SK-N-MC (cell line): ENCODE measurements at regions not wholly inside any gene's neighbourhood (a gene's known extent, or its start where the extent isn't known, plus 50 kb on each side); places are given as distances from the start of the nearest gene placed in this dataset.

Source experiments
- DNase-seq: peaks from one replicate; pipeline ENCODE4 v3.0.0-alpha.2; 2011; ENCODE audit warnings: low read depth, low spot score
- H3K27ac ChIP-seq: fragments of 200-600 bp; sonication (generic); 2 replicates; pipeline ENCODE4 v1.5.1; 2016; ENCODE audit warnings: mixed run types
- H3K36me3 ChIP-seq: fragments of 200-600 bp; sonication (generic); 2 replicates; pipeline ENCODE4 v1.6.1; 2017; ENCODE audit warnings: antibody characterized with exemption, low read length, mixed read lengths; ENCODE audit not compliant: insufficient read depth
- H3K4me3 ChIP-seq: fragments of 200-600 bp; sonication (generic); 2 replicates; pipeline ENCODE4 v1.5.1; 2016
- H3K9ac ChIP-seq: fragments of 200-600 bp; sonication (generic); 2 replicates; pipeline ENCODE4 v1.8.0; 2017; ENCODE audit warnings: mixed run types, mixed read lengths; ENCODE audit not compliant: insufficient read length
- H3K9me3 ChIP-seq: fragments of 200-600 bp; sonication (generic); 2 replicates; pipeline ENCODE4 v1.6.1; 2017; ENCODE audit warnings: low read depth, mild to moderate bottlenecking, antibody characterized with exemption, low read length, moderate library complexity, mixed read lengths
- EZH2 ChIP-seq: fragments of 200-600 bp; sonication (generic); IDR thresholded peaks from one replicate; pipeline ENCODE4 v1.6.1; 2017; ENCODE audit warnings: antibody characterized with exemption
- FOXP2 ChIP-seq: optimal IDR thresholded peaks from 2 replicates; pipeline ENCODE3; 2011; ENCODE audit warnings: mild to moderate bottlenecking, moderate library complexity; ENCODE audit not compliant: insufficient read depth; ENCODE audit errors: extremely low read length, control extremely low read depth
- POLR2AphosphoS5 ChIP-seq: IDR thresholded peaks from 2 replicates; pipeline ENCODE4 v1.6.1; 2012; ENCODE audit warnings: mild to moderate bottlenecking, low read depth, low read length, borderline replicate concordance

GRCh38 chr18:59048048-59048363 is 91.7 kb upstream of the SEC11C start:
- H3K36me3 ChIP-seq: no peaks in the 10 kb centered on the region
- TF ChIP-seq FOXP2 (no peak), POLR2AphosphoS5 (no peak)
- no peak overlapping the region for H3K4me3 ChIP-seq
- no peak overlapping the region for H3K27ac ChIP-seq
- H3K9ac ChIP-seq: no peak overlapping the region
- no peaks in the 10 kb centered on the region for H3K9me3 ChIP-seq
- DNase-seq: no peak

GRCh38 chr18:59048378-59048777 is 91.3 kb upstream of the SEC11C start:
- H3K36me3 ChIP-seq: no peaks in the 10 kb centered on the region
- no peak overlapping the region for H3K9ac ChIP-seq
- DNase-seq: no peak
- no peak for TF ChIP-seq FOXP2
- TF ChIP-seq EZH2: no peak
- H3K4me3 ChIP-seq: no peak overlapping the region
- H3K27ac ChIP-seq: no peak overlapping the region
- H3K9me3 ChIP-seq: no peaks in the 10 kb centered on the region

- H3K4me3 ChIP-seq: no peak overlapping the region
- TF ChIP-seq POLR2AphosphoS5: no peak
- TF ChIP-seq FOXP2: no peak
- no peak for TF ChIP-seq EZH2
- no peak overlapping the region for H3K27ac ChIP-seq
- no peak overlapping the region for H3K9ac ChIP-seq
- DNase-seq: no peak
- H3K36me3 ChIP-seq: no peaks in the 10 kb centered on the region
- H3K9me3 ChIP-seq: no peaks in the 10 kb centered on the region
Measured at GRCh38 chr18:59049721-59050660, 89.7 kb upstream of the SEC11C start.

- no peak for DNase-seq
- TF ChIP-seq FOXP2: no peak
- no peak for TF ChIP-seq POLR2AphosphoS5
- no peak overlapping the region for H3K27ac ChIP-seq
- H3K4me3 ChIP-seq: no peak overlapping the region
- H3K36me3 ChIP-seq: no peaks in the 10 kb centered on the region
- no peak overlapping the region for H3K9ac ChIP-seq
- H3K9me3 ChIP-seq: no peaks in the 10 kb centered on the region
Measured at GRCh38 chr18:59050661-59051057, 89.0 kb upstream of the SEC11C start.

- DNase-seq: no peak
- Histone ChIP-seq H3K4me3 (no peak overlapping the region), H3K36me3 (no peaks in the 10 kb centered on the region), H3K9me3 (no peaks in the 10 kb centered on the region), H3K9ac (no peak overlapping the region), H3K27ac (no peak overlapping the region)
- no peak for TF ChIP-seq POLR2AphosphoS5
- no peak for TF ChIP-seq FOXP2
- no peak for TF ChIP-seq EZH2
Measured at GRCh38 chr18:59051470-59052165, 88.1 kb upstream of the SEC11C start.

GRCh38 chr18:59052965-59053820 is 86.5 kb upstream of the SEC11C start:
- H3K9me3 ChIP-seq: no peaks in the 10 kb centered on the region
- TF ChIP-seq POLR2AphosphoS5 (no peak; the same call in 1 of the 2 replicates), EZH2 (no peak), FOXP2 (no peak)
- no peak overlapping the region for H3K9ac ChIP-seq
- no peaks in the 10 kb centered on the region for H3K36me3 ChIP-seq
- peak overlapping the region; percentile 92 for H3K27ac ChIP-seq
- peak overlapping the region; percentile 47; the same call in 1 of the 2 replicates for H3K4me3 ChIP-seq
- DNase-seq: no peak

GRCh38 chr18:59054496-59055287 is 85.0 kb upstream of the SEC11C start:
- no peak for TF ChIP-seq EZH2
- TF ChIP-seq FOXP2: no peak
- no peak; the same call in 1 of the 2 replicates for TF ChIP-seq POLR2AphosphoS5
- no peaks in the 10 kb centered on the region for H3K9me3 ChIP-seq

More at GRCh38 chr18:59054496-59055287, 85.0 kb upstream of the SEC11C start:
- peak; percentile 50 for DNase-seq
- Histone ChIP-seq H3K27ac (peak overlapping the region; percentile 92), H3K4me3 (no peak overlapping the region), H3K9ac (no peak overlapping the region), H3K36me3 (no peaks in the 10 kb centered on the region)
